WTC11 (cell line): ENCODE measurements at regions not wholly inside any gene's neighbourhood (a gene's known extent, or its start where the extent isn't known, plus 50 kb on each side); places are given as distances from the start of the nearest gene placed in this dataset.

Experiments
- ATAC-seq: fragments of 200-7000 bp; cut with Tn5 transposase; 2 replicates; pipeline ENCODE4 v1.10.0; 2021; ENCODE audit warnings: mild to moderate bottlenecking, moderate library complexity
- CTCF ChIA-PET: fragments of 300-600 bp; sonication (Branson Sonifier 250); formaldehyde crosslinking; loops from one replicate; lab custom pipeline; 2021; ENCODE audit warnings: antibody characterized with exemption; lab: Charles Lee
- POLR2A ChIA-PET: fragments of 350-600 bp; sonication (Branson Sonifier 250); formaldehyde crosslinking; loops from one replicate; lab custom pipeline; 2021; ENCODE audit warnings: antibody characterized with exemption; lab: Charles Lee
- DNase-seq: peaks from one replicate; pipeline ENCODE4 v3.0.0; 2021; ENCODE audit warnings: low spot score
- H3K27ac Mint-ChIP-seq: 2 replicates; pipeline ENCODE4 v1.8.0; 2021; ENCODE audit warnings: mixed read lengths
- H3K27me3 Mint-ChIP-seq: 2 replicates; pipeline ENCODE4 v1.8.0; 2021; ENCODE audit warnings: low read depth, mild to moderate bottlenecking, moderate library complexity, mixed read lengths
- H3K36me3 Mint-ChIP-seq: 2 replicates; pipeline ENCODE4 v1.8.0; 2021; ENCODE audit warnings: mixed read lengths
- H3K4me1 Mint-ChIP-seq: 2 replicates; pipeline ENCODE4 v1.8.0; 2022; ENCODE audit warnings: mixed read lengths
- H3K4me3 Mint-ChIP-seq: 2 replicates; pipeline ENCODE4 v1.8.0; 2021; ENCODE audit warnings: mild to moderate bottlenecking, moderate library complexity, mixed read lengths
- H3K9me3 Mint-ChIP-seq: 2 replicates; pipeline ENCODE4 v1.8.0; 2021; ENCODE audit warnings: mixed read lengths
- CDX4 ChIP-seq: fragments of 250-450 bp; sonication (Bioruptor Pico); IDR thresholded peaks from 2 replicates; pipeline ENCODE4 v1.9.0; 2021; ENCODE audit warnings: moderate library complexity, mild to moderate bottlenecking, inconsistent platforms, borderline replicate concordance
- CREM ChIP-seq: sonication (generic); formaldehyde crosslinking; IDR thresholded peaks from 2 replicates; pipeline ENCODE4 v1.8.1; 2022; ENCODE audit warnings: mild to moderate bottlenecking, missing genetic modification reagents, moderate library complexity
- ESRRA ChIP-seq: sonication (generic); formaldehyde crosslinking; IDR thresholded peaks from 2 replicates; pipeline ENCODE4 v1.8.1; 2022; ENCODE audit warnings: mild to moderate bottlenecking, missing genetic modification reagents, borderline replicate concordance
- ETV6 ChIP-seq: sonication (generic); formaldehyde crosslinking; IDR thresholded peaks from 2 replicates; pipeline ENCODE4 v1.8.1; 2022; ENCODE audit warnings: mild to moderate bottlenecking, missing genetic modification reagents
- FOXJ3 ChIP-seq: sonication (generic); formaldehyde crosslinking; IDR thresholded peaks from 2 replicates; pipeline ENCODE4 v1.9.0; 2021; ENCODE audit warnings: missing genetic modification reagents, mild to moderate bottlenecking, borderline replicate concordance
- FOXP1 ChIP-seq: sonication (generic); formaldehyde crosslinking; IDR thresholded peaks from 2 replicates; pipeline ENCODE4 v1.8.0; 2022; ENCODE audit warnings: missing genetic modification reagents, mild to moderate bottlenecking, moderate library complexity, borderline replicate concordance
- FOXP4 ChIP-seq: sonication (generic); formaldehyde crosslinking; IDR thresholded peaks from 2 replicates; pipeline ENCODE4 v1.8.0; 2022; ENCODE audit warnings: mild to moderate bottlenecking, missing genetic modification reagents
- GABPB1 ChIP-seq: sonication (generic); formaldehyde crosslinking; IDR thresholded peaks from 2 replicates; pipeline ENCODE4 v1.8.1; 2023; ENCODE audit warnings: mild to moderate bottlenecking, missing genetic modification reagents
- HMGXB4 ChIP-seq: sonication (generic); formaldehyde crosslinking; IDR thresholded peaks from 2 replicates; pipeline ENCODE4 v1.8.1; 2023; ENCODE audit warnings: mild to moderate bottlenecking, moderate library complexity, missing genetic modification reagents
- MLX ChIP-seq: sonication (generic); formaldehyde crosslinking; IDR thresholded peaks from 2 replicates; pipeline ENCODE4 v1.8.1; 2023; ENCODE audit warnings: mild to moderate bottlenecking, missing genetic modification reagents, moderate library complexity
- MXD4 ChIP-seq: fragments of 250-450 bp; sonication (Bioruptor Pico); IDR thresholded peaks from 2 replicates; pipeline ENCODE4 v1.8.0; 2021; ENCODE audit warnings: mild to moderate bottlenecking, moderate library complexity, borderline replicate concordance
- NFYB ChIP-seq: sonication (generic); formaldehyde crosslinking; conservative IDR thresholded peaks from 2 replicates; pipeline ENCODE4 v1.8.0; 2022; ENCODE audit warnings: low read depth, missing genetic modification reagents
- PRRX2 ChIP-seq: fragments of 250-450 bp; sonication (Bioruptor Pico); IDR thresholded peaks from 2 replicates; pipeline ENCODE4 v1.8.0; 2021; ENCODE audit warnings: mild to moderate bottlenecking
- RELA ChIP-seq: sonication (generic); formaldehyde crosslinking; IDR thresholded peaks from 2 replicates; pipeline ENCODE4 v1.8.1; 2022; ENCODE audit warnings: missing genetic modification reagents, mild to moderate bottlenecking, borderline replicate concordance
- RORB ChIP-seq: fragments of 250-450 bp; sonication (Bioruptor Pico); IDR thresholded peaks from 2 replicates; pipeline ENCODE4 v1.9.0; 2021; ENCODE audit warnings: mild to moderate bottlenecking
- SOX15 ChIP-seq: fragments of 250-450 bp; sonication (Bioruptor Pico); IDR thresholded peaks from 2 replicates; pipeline ENCODE4 v1.9.0; 2021; ENCODE audit warnings: mild to moderate bottlenecking
- TEAD4 ChIP-seq: sonication (generic); formaldehyde crosslinking; IDR thresholded peaks from 2 replicates; pipeline ENCODE4 v1.8.0; 2022; ENCODE audit warnings: mild to moderate bottlenecking, missing genetic modification reagents
- USF1 ChIP-seq: sonication (generic); formaldehyde crosslinking; IDR thresholded peaks from 2 replicates; pipeline ENCODE4 v1.8.0; 2022; ENCODE audit warnings: mild to moderate bottlenecking, missing genetic modification reagents
- ZNF121 ChIP-seq: sonication (generic); formaldehyde crosslinking; IDR thresholded peaks from 2 replicates; pipeline ENCODE4 v1.8.0; 2023; ENCODE audit warnings: missing genetic modification reagents
- ZNF423 ChIP-seq: fragments of 250-450 bp; sonication (Bioruptor Pico); IDR thresholded peaks from 2 replicates; pipeline ENCODE4 v2.1.2; 2022; ENCODE audit warnings: mild to moderate bottlenecking, moderate library complexity
- ZNF671 ChIP-seq: fragments of 250-450 bp; sonication (Bioruptor Pico); IDR thresholded peaks from 2 replicates; pipeline ENCODE4 v1.8.0; 2021; ENCODE audit warnings: mild to moderate bottlenecking
- ZSCAN18 ChIP-seq: fragments of 250-450 bp; sonication (Bioruptor Pico); IDR thresholded peaks from 2 replicates; pipeline ENCODE4 v2.1.2; 2022; ENCODE audit warnings: mild to moderate bottlenecking, moderate library complexity

- no peak for TF ChIP-seq RORB (CRISPR knock-in tag)
- TF ChIP-seq ZNF121 = no peak
- TF ChIP-seq SOX15 (CRISPR knock-in tag) = no peak
- TF ChIP-seq FOXJ3 (CRISPR knock-in tag) = no peak
- TF ChIP-seq USF1 (CRISPR knock-in tag) = no peak
- no peak for TF ChIP-seq MXD4 (CRISPR knock-in tag)
- TF ChIP-seq GABPB1 (CRISPR knock-in tag) = no peak
- TF ChIP-seq ZSCAN18 (CRISPR knock-in tag) = no peak
- no peak for TF ChIP-seq ZNF423 (CRISPR knock-in tag)
- TF ChIP-seq ZNF671 (CRISPR knock-in tag) = no peak
- TF ChIP-seq NFYB = no peak
- TF ChIP-seq TEAD4 (CRISPR knock-in tag) = no peak
- no peak for TF ChIP-seq CDX4 (CRISPR knock-in tag)
- TF ChIP-seq PRRX2 = no peak
- TF ChIP-seq FOXP4 = no peak
- no peak for TF ChIP-seq MLX (CRISPR knock-in tag)
- Mint-ChIP-seq H3K4me3 (no peak overlapping the region), H3K27me3 (no peaks in the 10 kb centered on the region), H3K4me1 (no peaks in the 10 kb centered on the region), H3K36me3 (no peaks in the 10 kb centered on the region), H3K27ac (no peak overlapping the region), H3K9me3 (no peaks in the 10 kb centered on the region)
- no peak for ATAC-seq
- ChIA-PET POLR2A (interaction anchor here (1.0 kb wide), 1 partner anchor 8 kb away, joined by 4 read pairs; no protein-coding TSS in a partner anchor), CTCF (no interaction called here)
- DNase-seq = no peak
Observed at GRCh38 chr9:13735181-13735580, 455.7 kb upstream of the MPDZ start.

GRCh38 chr9:13734601-13735000 is 455.1 kb upstream of the MPDZ start:
- DNase-seq (no peak), ATAC-seq (no peak)
- TF ChIP-seq CREM = no peak
- no peak for TF ChIP-seq ESRRA (CRISPR knock-in tag)
- no peak for TF ChIP-seq ETV6 (CRISPR knock-in tag)
- TF ChIP-seq HMGXB4 = no peak
- no peak for TF ChIP-seq RELA (CRISPR knock-in tag)
- TF ChIP-seq FOXP1 (CRISPR knock-in tag) = no peak
- no peak for TF ChIP-seq GABPB1 (CRISPR knock-in tag)
- Mint-ChIP-seq H3K27me3 (no peaks in the 10 kb centered on the region), H3K4me3 (no peak overlapping the region), H3K4me1 (no peaks in the 10 kb centered on the region), H3K27ac (no peak overlapping the region), H3K36me3 (no peaks in the 10 kb centered on the region), H3K9me3 (no peaks in the 10 kb centered on the region)
- ChIA-PET POLR2A (interaction anchor here (0.7 kb wide), 1 partner anchor 480 kb away, joined by 3 read pairs; no protein-coding TSS in a partner anchor), CTCF (no interaction called here)
